Hypothalamus (tissue), 51 donors: ENCODE measurements at regions not wholly inside any gene's neighbourhood (a gene's known extent, or its start where the extent isn't known, plus 50 kb on each side); places are given as distances from the start of the nearest gene placed in this dataset.

Experiments
- DNase-seq, 51 donors: peaks; one replicate each; lab custom pipeline; 2025; lab: John Stamatoyannopoulos, UW

DNA sequence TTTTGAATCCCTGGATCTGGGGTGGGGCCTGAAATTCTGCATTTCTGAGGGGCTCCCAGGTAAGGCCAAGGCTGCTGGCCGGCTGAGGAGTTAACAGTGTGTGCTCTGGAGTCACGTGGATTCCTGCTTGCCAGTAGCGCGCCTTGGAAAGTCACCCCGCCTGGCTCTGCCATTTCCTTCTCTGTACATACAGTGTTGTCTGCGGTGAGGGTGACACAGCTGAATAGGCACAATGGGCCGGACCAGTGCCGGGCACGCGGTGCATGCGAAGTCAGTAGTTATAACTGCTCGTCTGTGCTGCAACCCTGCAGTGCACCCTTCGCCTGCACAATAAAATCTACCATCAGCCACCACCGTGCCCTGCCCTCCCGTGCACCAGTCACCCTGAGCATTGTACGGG is 68.0 kb upstream of the EEPD1 start:
- DNase-seq = no peak

DNA sequence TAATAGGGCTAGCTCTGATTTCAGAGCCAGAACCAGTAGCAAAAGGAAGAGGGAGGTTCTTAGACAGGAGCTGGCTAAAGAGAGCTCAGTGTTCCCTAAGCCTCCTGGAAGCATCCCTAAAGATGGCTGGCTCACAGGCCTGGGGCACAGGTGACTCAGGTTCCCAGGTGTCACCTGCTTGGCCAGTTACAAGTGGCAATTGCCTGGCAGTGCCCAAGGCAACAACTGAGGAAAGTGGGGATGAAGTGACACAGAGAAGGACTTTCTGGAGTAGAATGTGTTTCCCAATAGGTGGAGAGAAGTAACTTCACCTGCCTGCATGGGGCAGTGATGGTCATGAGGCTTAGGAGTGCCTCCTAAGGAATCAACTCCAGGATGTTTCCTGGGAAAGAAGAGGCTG is 66.5 kb upstream of the EEPD1 start:
- no peak for DNase-seq

DNA sequence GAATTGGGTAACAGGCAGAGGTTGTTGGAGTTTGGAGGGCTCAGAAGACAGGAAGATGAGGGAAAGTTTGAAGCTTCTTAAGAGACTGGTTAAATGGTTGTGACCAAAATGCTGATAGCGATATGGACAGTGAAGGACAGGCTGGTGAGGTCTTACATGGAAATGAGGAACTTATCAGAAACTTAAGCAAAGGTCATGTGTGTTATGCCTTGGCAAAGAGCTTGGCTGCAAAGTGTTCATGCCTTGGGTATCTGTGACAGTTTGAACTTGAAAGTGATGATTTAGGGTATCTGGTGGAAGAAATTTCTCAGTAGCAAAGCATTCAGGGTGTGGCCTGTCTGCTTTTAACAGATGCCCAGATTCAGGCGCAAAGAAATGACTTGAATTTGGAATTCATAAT is 64.5 kb upstream of the EEPD1 start:
- no peak for DNase-seq

DNA sequence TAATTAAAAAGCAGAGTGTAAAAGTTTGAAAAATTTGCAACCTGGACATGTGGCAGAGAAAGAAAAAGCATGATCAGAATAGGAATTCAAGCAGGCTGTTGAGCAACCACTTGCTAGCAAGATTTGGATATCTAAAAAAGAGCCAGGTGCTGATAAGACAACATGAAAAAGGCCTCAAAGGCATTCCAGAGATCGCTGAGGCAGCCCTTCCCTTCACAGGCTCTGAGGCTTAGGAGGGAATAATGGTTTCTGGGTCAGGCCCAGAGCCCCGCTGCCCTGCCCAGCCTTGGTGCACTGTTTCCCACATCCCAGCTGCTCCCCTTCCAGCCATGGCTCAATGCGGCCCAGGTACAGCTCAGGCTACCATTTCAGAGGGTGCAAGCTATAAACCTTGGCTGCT is 64.1 kb upstream of the EEPD1 start:
- DNase-seq = no peak

DNA sequence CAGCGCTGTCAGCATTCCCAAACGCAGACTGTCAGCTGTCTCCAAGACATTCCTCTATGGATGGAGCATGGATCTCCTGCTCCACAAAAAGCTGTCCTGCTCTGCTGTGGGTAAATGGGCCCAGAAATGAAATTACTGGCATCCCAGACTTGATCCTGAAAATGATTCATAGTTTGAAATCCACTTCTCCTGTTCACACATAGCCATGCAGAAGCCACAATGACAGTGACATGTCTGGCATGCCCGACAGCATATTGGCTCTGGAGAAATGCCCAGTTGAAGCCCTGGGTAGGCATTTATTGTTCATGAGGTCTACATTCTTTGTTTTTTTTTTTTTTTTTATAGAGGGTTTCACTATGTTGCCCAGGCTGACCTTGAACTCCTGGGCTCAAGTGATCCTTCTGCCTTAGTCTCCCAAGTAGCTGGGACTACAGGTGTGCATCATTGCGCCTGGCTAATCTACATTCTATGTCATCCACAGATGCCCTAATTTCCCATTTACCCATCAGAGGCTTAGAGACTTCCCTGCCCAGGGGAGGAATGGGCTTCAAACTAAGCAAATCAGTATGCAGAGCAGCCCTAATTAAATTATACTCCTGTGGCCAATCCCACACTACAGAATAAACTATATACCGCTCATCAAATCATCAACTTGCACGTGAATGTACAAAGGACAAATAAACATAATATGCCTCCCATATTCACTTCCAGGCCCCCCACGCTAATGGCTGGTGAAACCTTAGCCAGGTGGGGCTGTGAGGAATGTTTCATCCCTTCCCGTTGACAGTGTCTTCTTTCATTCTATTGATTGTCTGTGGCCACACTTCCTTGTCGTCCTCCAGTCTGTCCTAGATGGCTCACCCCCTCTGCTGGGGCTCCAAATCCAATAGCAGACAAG is 61.8 kb upstream of the EEPD1 start:
- DNase-seq = no peak

DNA sequence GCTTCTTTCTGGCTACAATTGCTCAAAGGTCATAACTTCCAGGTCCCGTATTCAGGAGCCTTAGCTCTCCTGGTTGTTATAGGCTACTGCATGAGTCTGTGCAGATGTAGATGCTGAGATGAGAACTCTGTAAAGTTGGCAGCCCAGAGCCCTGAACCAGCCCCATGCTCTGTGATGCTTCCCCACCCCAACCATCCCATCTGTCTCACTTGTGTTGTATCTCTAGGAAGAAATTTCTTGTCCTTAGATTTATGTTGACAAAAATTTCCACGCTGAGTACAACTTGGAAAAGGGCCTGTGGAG is 61.2 kb upstream of the EEPD1 start:
- DNase-seq = no peak

DNA sequence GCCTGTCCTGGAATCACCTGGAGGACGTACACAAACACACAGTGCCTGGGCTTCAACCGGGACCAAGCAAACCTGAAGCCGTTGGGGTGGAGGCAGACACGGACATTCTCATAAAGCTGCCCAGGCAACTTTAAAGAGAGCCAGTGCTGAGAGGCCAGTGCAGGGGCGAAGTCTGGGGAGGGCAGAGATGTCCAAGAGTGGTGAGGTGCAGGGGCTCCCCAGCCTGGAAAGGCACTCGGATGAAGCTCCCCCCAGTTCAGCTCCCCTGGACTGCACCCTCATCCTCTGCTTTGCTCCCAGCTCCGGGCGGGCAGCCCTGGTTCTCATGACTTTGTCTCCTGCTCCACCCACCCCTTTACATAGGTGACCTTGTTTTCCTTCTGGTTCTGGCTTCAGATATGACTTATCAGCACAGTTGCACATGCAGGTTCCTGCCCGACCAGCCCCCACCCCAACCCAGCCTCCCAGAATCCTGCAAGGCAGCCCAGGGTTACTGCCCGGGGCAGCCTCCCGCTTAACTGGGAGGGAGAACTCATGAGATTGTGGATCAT is 60.8 kb upstream of the EEPD1 start:
- no peak for DNase-seq

DNA sequence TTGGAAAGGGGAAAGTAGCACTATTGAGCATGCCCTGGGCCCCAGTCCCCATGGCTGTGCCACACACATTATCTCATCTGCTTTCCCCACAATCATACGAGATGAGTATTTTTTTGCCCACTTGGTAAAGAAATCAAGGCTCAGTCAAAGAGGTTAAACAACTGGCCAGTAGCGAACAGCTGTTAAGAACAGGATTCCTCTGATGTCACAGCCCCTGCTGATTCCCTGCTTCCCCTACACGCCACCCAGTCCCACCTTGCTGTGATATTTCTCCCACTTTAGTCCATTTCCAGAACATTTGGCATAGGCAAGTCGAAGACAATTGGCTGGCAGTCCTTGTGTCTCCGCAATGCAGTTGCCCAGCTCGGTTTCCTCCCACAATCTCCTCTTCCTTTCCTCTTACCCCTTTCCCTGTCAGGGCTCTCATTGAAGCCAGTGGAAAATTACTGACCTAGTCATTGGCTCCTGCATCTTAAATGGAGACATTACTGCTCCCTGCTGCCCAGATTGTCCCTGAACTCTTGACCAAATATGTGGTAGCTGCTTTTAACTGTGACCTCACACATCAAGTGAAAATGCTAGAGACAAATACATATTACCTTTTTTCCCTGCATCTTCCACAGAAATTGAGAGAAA is 56.5 kb upstream of the EEPD1 start:
- DNase-seq = no peak

DNA sequence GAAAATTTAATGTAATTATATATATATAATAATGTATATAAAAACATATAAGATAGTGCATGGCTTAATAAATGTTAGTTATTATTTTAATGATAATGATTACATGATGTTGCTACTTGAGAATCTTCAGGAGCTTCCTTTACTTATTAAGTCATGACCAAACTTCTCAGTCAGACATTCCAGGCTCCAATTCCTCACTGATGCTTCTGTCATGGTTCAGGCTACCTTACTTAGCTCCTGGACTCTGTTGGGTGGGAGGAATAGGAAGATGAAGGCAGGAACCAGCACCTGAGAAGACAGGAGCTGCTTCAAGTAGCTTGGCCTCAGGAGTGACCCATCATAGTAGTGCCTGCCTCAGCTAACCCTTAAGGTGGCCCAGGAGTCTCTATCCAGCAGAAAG is 55.0 kb upstream of the EEPD1 start:
- no peak for DNase-seq

DNA sequence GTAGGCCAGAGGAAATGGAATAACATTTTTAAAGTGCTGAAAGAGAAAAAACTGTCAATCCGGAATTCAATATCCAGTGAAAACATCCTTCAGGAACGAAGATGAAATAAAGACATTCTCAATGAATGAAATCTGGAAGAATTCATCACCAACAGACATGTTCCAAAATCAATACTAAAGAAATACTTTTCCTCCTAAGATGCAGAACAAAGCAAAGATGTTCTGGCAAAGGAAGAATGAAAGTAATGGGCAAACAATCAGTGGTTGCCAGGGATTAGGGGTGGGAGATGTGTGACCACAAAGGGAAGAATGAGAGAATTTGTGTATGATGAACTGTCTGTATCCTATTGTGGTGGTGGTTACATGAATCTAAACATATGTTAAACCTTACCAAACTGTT is 52.8 kb upstream of the EEPD1 start:
- DNase-seq = no peak

DNA sequence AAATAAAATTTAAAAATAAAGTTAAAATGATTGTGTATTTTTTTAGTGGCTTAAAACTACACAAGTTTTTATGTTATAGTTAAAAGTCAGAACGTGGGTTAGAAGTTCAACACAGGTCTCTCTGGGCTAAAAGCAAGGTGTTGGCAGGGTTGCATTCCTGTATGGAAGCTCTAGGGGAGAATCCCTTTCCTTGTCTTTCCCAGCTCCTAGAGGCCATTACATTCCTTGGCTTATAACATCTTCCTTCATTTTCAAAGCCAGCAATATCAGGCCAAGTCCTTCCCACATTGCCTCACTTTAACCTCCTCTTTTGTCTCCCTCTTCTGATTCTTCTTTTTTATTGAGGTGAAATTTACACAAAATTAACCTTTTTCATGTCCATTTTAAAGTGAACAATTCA is 52.4 kb upstream of the EEPD1 start:
- DNase-seq = no peak
